Stimulated activated CD8-positive, alpha-beta memory T cell treated with anti-CD3 and anti-CD28 coated beads, Interleukin-4, amount 100 ng/mL, for 48 hours (primary cell): ENCODE measurements at regions not wholly inside any gene's neighbourhood (a gene's known extent, or its start where the extent isn't known, plus 50 kb on each side); places are given as distances from the start of the nearest gene placed in this dataset.

Source experiments
- DNase-seq: peaks from one replicate; pipeline ENCODE4 v3.0.0-alpha.2; 2020

GRCh38 chr6:43861212-43861894 lies 91.3 kb downstream of the VEGFA start:
- no peak for DNase-seq

DNA sequence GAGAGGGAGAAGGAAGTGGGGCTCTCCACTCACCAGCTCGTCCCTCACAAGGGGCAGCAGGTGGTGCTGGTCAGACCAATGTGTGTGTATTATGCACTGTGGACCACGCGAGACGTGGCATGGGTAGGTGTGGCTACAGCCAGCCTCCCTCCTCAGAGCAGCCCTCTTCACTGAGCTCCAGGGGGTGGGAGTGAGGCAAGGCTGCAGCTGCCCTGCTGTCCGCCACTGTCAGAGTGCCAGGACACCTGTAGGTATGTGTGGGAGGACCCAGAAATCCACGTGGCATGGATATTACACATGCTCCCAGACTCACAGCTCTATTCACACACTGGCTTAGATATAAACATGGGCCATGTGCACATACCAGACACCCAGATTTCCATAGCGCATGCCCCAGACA lies 90.3 kb downstream of the VEGFA start:
- no peak for DNase-seq

DNA sequence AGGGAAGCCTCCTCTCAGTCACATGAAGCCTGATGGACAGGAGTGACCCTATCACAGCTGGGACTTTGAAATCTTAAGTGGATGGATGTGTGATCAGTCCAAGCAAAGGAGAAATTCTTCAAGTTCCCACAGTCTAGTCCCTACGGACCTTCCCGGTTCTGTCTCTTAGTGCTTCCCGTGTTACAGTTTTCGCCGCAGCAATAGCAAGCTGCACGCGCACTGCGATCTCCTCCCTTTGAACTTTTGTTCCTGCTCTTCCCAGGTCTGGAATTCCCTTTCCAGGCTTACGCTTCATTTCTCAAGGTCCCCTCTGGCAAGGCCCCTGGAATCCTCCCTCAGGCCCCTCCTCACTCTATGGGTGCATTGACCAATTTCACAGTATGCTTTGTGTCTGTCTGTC lies 89.2 kb downstream of the VEGFA start:
- no peak for DNase-seq

GRCh38 chr6:43858161-43859153 lies 88.4 kb downstream of the VEGFA start:
- no peak for DNase-seq

DNA sequence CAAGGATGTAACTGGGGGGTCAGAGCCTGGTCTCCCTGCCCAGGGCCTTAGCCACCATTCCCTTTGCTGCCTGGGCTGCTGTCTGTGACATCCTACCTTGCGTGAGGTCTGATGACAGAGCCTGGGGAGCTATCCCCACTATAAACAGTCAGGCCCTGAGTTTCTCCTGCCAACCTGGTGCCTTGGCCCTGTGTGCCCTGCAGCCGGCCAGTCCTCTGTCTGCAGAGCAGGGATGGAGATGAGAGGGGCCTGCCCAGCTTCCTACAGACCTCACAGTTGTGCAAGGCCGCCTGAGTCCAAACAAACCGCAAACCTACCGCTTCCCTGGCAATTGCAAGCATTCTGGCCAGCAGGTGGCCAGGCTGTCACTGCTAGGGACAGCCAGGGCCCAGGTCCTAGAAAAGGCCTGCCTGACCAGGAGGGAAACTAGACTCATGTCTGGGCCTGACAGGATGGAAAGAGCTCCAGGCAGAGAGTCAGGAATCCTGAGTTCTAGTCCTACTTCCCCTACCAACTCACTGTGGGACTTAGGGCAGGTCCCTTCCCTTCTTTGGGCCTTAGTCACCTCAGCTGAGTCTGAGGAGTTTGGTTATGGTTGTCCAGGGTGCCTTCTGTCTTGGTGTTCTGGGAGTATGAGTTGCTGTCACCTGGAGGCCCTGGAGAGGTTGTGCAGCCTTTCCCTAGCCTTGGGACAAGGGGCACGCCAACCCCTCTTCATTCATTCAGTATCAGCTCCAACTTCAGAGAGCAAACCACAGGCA lies 86.2 kb downstream of the VEGFA start:
- DNase-seq = no peak

- no peak for DNase-seq
These were observed 85.2 kb downstream of the VEGFA start for GRCh38 chr6:43855247-43855646.

GRCh38 chr6:43853066-43853650 lies 83.1 kb downstream of the VEGFA start:
- DNase-seq = no peak

- no peak for DNase-seq
These were observed 82.4 kb downstream of the VEGFA start for GRCh38 chr6:43852350-43852864.

DNA sequence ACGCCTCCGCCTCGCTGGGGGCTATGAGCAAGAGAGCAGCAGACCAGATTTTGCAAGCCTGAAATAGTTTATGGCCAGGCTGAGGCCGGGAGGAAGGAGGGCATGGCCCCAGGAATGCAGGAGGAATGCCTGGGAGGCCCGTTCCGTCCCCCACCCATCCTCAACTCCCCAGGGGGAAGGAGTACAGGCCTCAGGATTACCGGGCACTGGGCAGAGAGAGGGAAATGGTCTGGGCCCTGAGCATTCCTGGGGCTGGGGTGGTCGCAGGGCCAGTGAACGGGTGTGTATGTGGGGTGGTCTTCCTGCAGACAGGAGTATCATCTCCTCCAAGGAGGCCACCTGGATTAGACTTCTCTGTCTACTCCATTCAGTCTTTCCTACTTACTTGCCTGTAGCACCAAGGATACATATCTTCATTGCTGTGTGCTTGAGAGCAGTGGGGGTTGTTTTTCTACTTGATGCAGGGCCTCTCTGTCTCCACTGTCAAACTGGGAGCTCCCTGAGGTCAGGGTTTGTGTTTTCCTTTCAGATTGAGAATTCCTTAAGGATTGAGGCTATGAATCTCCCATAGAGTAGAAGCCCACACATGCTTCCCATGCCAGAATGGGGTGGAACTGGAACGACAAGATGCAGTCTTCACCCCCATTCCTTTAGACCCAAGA lies 81.3 kb downstream of the VEGFA start:
- no peak for DNase-seq

GRCh38 chr6:43850314-43851203 lies 80.5 kb downstream of the VEGFA start:
- no peak for DNase-seq

DNA sequence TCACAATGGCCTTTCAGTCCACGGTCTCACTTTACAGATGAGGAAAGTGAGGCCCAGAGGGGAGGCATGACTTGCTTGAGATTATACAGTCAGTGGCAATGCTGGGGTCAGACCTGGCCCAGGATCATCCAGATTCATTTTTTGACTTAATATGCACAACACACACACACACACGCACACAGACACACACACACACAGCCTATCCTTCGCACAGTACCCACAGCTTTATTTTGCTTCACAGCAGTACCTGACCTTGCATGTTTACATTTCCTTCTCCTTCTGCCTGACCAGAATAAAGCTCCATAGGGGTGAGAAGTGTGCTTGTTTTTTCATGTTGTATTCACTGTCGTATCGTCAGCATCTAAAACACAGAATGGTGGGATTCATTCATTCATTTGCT lies 79.8 kb downstream of the VEGFA start:
- no peak for DNase-seq

DNA sequence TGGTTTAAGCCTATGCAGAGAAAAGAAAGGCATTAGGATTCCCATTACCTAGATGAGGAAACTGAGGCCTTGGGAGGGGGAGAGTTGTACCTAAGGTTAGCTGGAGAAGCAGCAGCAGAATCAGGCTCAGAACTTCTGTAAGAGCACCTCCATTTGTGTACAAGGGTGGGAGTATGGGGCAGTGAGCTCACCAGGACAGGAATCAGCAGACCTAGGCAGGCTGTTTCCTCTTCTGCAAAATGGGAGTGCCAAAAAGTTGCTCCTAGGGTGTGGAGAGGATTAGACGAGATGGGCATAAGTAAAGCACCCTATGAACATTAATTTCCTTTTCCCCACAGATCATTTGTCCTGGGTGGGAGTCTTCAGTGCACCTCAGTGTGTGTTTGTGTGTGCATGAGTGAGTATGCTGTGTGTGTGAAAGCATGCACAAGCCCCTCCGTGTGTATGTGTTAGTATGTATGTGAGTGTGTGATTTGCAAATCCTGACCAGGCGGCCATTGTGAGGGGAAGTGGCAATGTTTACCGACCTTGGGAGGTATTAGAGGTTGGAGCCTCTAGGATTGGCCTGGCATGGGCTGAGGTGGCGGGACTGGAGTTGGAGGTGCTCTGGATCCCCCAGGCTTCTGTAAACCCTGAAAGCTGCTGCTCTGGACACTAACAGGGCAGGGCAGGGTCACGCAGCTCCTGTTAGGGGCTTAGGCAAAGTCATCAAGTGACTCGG lies 78.8 kb downstream of the VEGFA start:
- no peak for DNase-seq

- DNase-seq = no peak
These were observed 78.0 kb downstream of the VEGFA start for GRCh38 chr6:43847741-43848630.

DNA sequence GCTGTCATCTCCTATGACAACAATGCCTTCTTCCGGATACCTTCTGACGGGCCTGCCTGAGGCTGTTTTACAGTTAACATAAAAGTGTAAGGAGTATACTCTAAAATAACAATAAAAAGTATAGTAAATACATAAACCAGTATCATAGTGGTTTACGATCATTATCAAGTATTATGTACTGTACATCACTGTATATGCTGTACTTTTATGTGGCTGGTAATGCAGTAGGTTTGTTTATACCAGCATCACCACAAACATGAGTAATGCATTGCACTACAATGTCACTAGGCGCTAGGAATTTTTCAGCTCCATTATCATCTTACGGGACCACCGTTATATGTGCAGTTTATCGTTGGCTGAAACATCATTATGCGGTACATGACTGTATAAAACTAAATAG lies 76.5 kb downstream of the VEGFA start:
- DNase-seq = no peak

- no peak for DNase-seq
These were observed 75.6 kb downstream of the VEGFA start for GRCh38 chr6:43845646-43846045.

- no peak for DNase-seq
These were observed 73.7 kb downstream of the VEGFA start for GRCh38 chr6:43843669-43844171.

DNA sequence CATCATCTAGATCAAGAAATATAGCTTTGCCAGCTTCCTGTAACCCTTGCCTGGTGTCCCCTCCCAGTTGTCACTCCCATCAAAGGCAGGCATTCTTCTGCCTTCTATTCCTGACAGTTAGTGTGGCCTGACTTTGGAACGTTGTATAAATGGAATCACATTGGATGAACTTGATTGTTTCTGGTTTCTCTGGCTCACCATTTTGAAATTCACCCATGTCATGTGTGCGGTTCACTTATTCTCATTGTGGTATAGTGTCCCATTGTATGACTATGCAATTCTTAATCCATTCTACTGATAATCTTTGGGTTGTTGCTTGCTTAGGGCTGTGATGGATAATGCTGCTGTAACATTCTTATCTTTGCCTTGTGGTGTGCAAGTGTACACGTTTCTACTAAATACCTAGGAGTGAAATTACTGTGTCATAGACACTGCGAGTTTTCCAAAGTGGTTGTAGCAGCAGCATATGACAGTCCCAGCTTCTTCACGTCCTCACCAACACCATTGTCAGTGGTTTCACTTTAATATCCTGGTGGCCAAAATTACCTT lies 73.2 kb downstream of the VEGFA start:
- DNase-seq = no peak

- no peak for DNase-seq
These were observed 72.3 kb downstream of the VEGFA start for GRCh38 chr6:43842231-43842794.
